Islet precursor cell (in vitro differentiated cells): ENCODE measurements at regions not wholly inside any gene's neighbourhood (a gene's known extent, or its start where the extent isn't known, plus 50 kb on each side); places are given as distances from the start of the nearest gene placed in this dataset.

ENCODE experiments used
- DNase-seq: peaks from one replicate; pipeline ENCODE4 v3.0.0-alpha.2; 2018

DNA sequence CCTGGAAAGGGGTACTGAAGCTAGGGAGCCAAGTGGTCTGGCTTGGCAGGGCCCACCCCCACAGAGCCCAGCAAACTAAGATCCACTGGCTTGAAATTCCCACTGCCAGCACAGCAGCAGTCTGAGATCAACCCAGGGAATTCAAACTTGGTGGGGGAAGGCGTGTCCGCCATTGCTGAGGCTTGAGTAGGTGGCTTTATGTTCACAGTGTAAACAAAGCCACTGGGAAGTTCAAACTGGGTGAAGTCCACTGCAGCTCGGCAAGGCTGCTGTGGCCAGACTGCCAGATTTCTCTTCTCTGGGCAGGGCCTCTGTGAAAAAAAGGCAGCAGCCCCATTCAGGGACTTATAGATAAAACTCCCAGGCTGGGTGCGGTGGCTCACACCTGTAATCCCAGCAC lies 58.9 kb downstream of the TFDP3 start:
- no peak for DNase-seq

DNA sequence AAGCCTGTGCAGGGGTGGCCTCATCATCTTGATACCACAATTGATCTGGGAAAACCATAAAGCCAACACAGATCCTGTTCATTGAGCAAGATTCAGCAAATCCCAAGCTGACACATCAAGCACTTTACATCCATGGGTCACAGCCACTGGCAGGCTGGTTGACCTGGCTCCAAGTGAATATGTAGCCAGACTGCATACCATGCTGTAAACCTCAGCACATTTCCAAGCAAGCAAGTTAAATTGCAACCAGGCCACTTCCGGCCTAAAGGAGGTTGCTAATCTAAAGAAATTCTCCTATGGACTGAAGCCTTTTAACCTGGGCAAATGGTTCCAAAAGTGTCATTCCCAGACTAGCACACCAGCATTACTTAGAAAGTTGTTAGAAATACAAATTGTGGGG lies 54.4 kb upstream of the USP26 start:
- DNase-seq = peak; percentile 57

DNA sequence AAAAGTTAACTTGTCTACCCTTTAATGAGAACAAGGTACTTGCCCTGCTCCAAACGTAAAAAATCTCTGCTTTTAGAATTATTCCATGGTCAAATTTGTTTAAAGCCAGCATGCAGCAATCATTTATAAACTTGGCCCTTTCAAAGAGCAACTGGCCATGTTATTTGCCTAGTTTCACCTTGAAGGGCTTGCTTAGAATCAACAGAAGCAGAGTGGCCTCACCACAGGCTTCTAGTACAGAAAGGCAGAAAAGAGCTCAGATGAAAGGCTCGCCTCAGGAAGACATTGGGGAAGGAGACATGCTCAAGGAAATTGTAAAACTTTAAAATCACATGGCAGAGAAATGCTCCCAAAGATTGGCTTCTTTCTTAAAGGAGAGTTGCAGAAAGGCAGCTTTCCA lies 53.8 kb upstream of the USP26 start:
- no peak for DNase-seq
